ENCODE measurements at regions not wholly inside any gene's neighbourhood (a gene's known extent, or its start where the extent isn't known, plus 50 kb on each side); places are given as distances from the start of the nearest gene placed in this dataset.

GRCh38 chr3:113103588-113103987 lies 107.8 kb upstream of the BOC start:
- peaks cover 6 to 15% of the 10 kb centered on the region in 2 experiments for H3K4me1 ChIP-seq (ENCODE audit: control insufficient read depth in 1 of 2, insufficient read depth in 2 of 2, low read length in 2 of 2)
- no peaks in the 10 kb centered on the region for H3K9me2 ChIP-seq (ENCODE audit: insufficient read depth)
- H3K27ac ChIP-seq (ENCODE audit: low read depth, low read length) = no peak overlapping the region
- intact Hi-C loops (cut with micrococcal nuclease) = no loop called here
- ChIA-PET CTCF (no interaction called here), RAD21 (ENCODE audit: low non-redundant PET in 1 of 2, low total read pairs in 2 of 2, uncharacterized antibody in 2 of 2, unreplicated experiment in 2 of 2) (no interaction called here), POLR2A (no interaction called here)
- no TSS peak for BruUV-seq (replicated peaks)
- no peak overlapping the region for H3K9ac ChIP-seq (ENCODE audit: low read length)
- H3K4me2 ChIP-seq (ENCODE audit: low read length) = no peak overlapping the region
- no peaks in the 10 kb centered on the region for H3K9me3 ChIP-seq (ENCODE audit: control insufficient read depth in 1 of 2, insufficient read depth in 1 of 2, low read depth in 1 of 2, low read length in 2 of 2)
- no peaks in the 10 kb centered on the region for H4K20me1 ChIP-seq (ENCODE audit: insufficient read depth)
- no peaks in the 10 kb centered on the region for H3K79me2 ChIP-seq (ENCODE audit: insufficient read depth, low read length)
- DNase-seq (ENCODE audit: low read depth, low spot score) (no peak), ATAC-seq (no peak)
- no peaks in the 10 kb centered on the region for H3K27me3 ChIP-seq (ENCODE audit: insufficient read depth, low read length)
- H3K36me3 ChIP-seq (ENCODE audit: control insufficient read depth in 1 of 2, insufficient read depth in 2 of 2, low read length in 2 of 2) = no peaks in the 10 kb centered on the region
- TF ChIP-seq EZH2 (IDR thresholded peaks at IDR 0.05) (no peak), ZFX (IDR thresholded peaks at IDR 0.05) (no peak), POLR2A (IDR thresholded peaks at IDR 0.05; ENCODE audit: borderline replicate concordance, extremely low read depth, insufficient read depth, insufficient read length) (no peak), CBX3 (IDR thresholded peaks at IDR 0.05; ENCODE audit: low read depth) (no peak), REST (IDR thresholded peaks at IDR 0.05; ENCODE audit: low read depth) (no peak), ZBTB33 (IDR thresholded peaks at IDR 0.05; ENCODE audit: extremely low read depth, insufficient replicate concordance, low read length) (no peak), EZH2phosphoT487 (IDR thresholded peaks at IDR 0.05; ENCODE audit: borderline replicate concordance) (no peak), SIN3A (IDR thresholded peaks at IDR 0.05; ENCODE audit: low read depth) (no peak), YY1 (IDR thresholded peaks at IDR 0.05; ENCODE audit: extremely low read depth, insufficient replicate concordance, low read depth, low read length) (no peak), TCF7L2 (IDR thresholded peaks at IDR 0.05; ENCODE audit: borderline replicate concordance, extremely low read depth, insufficient read depth, insufficient read length) (no peak), EGR1 (IDR thresholded peaks at IDR 0.05; ENCODE audit: low read depth) (no peak), FOSL1 (IDR thresholded peaks at IDR 0.05; ENCODE audit: low read depth) (no peak)
- no peak overlapping the region for H3K4me3 ChIP-seq (replicated peaks in 1 of 2; ENCODE audit: low read depth in 1 of 2, low read length in 2 of 2)
- H2AFZ ChIP-seq (ENCODE audit: low read depth, low read length, poor library complexity, severe bottlenecking) = no peak overlapping the region
